Thoracic aorta (tissue), 2 donors: ENCODE measurements at regions not wholly inside any gene's neighbourhood (a gene's known extent, or its start where the extent isn't known, plus 50 kb on each side); places are given as distances from the start of the nearest gene placed in this dataset.
"Not testable (repeated sequence)": the region's sequence is repeated elsewhere in the genome, so short reads cannot be mapped to it uniquely, and the experiment has no call there.

Experiments
- ATAC-seq: fragments of 150-250 bp; one replicate; pipeline ENCODE4 v1.8.0; 2017; ENCODE audit warnings: low read depth; ENCODE audit not compliant: insufficient number of reproducible peaks, low FRiP score
- DNase-seq: peaks from one replicate; pipeline ENCODE4 v3.0.0-alpha.2; 2020; ENCODE audit warnings: low spot score
- H3K27ac ChIP-seq, 2 donors: fragments of 200-600 bp; sonication (generic); 1 replicate in 1 of 2; 2 replicates in 1 of 2; pipeline ENCODE4 v1.5.1; 2016; ENCODE audit warnings: mild to moderate bottlenecking in 2 of 2, moderate library complexity in 2 of 2
- H3K27me3 ChIP-seq: fragments of 200-600 bp; sonication (generic); replicated peaks from 2 replicates; pipeline ENCODE4 v1.6.0; 2016; ENCODE audit warnings: mild to moderate bottlenecking; ENCODE audit not compliant: insufficient read depth
- H3K36me3 ChIP-seq: fragments of 200-600 bp; sonication (generic); one replicate; pipeline ENCODE4 v1.5.1; 2016
- H3K4me1 ChIP-seq, 2 donors: fragments of 200-600 bp; sonication (generic); 1 replicate in 1 of 2; 2 replicates in 1 of 2; pipeline versions ENCODE4 v1.5.1 to v1.6.0; 2016; ENCODE audit warnings: low read depth in 2 of 2, mild to moderate bottlenecking in 1 of 2; ENCODE audit not compliant: control insufficient read depth in 1 of 2
- H3K4me3 ChIP-seq: fragments of 200-600 bp; sonication (generic); 2 replicates; pipeline ENCODE4 v1.5.1; 2016; ENCODE audit warnings: mild to moderate bottlenecking
- H3K9me3 ChIP-seq: fragments of 200-600 bp; sonication (generic); 2 replicates; pipeline ENCODE4 v1.5.1; 2016
- CTCF ChIP-seq: fragments of 200-600 bp; sonication (generic); IDR thresholded peaks from one replicate; pipeline ENCODE4 v1.5.1; 2019; ENCODE audit warnings: antibody characterized with exemption

- no peaks in the 10 kb centered on the region for H3K27me3 ChIP-seq
- H3K27ac ChIP-seq = no peak overlapping the region
- no peaks in the 10 kb centered on the region for H3K9me3 ChIP-seq
- no peak for TF ChIP-seq CTCF
- no peaks in the 10 kb centered on the region for H3K4me1 ChIP-seq
- ATAC-seq (no peak), DNase-seq (no peak)
- H3K36me3 ChIP-seq = no peaks in the 10 kb centered on the region
- no peak overlapping the region for H3K4me3 ChIP-seq
These were observed 844.0 kb downstream of the BRINP3 start for GRCh38 chr1:189633658-189634057.

- H3K36me3 ChIP-seq = no peaks in the 10 kb centered on the region
- no peaks in the 10 kb centered on the region for H3K4me1 ChIP-seq
- ATAC-seq (no peak), DNase-seq (no peak)
- no peak for TF ChIP-seq CTCF
- H3K27me3 ChIP-seq = no peaks in the 10 kb centered on the region
- no peaks in the 10 kb centered on the region for H3K9me3 ChIP-seq
- H3K27ac ChIP-seq = no peak overlapping the region
- no peak overlapping the region for H3K4me3 ChIP-seq
These were observed 840.6 kb downstream of the BRINP3 start for GRCh38 chr1:189637041-189637440.

- not testable (repeated sequence) for H3K9me3 ChIP-seq, H3K4me1 ChIP-seq, H3K4me3 ChIP-seq, H3K36me3 ChIP-seq, ATAC-seq, DNase-seq, H3K27ac ChIP-seq, H3K27me3 ChIP-seq
These were observed 833.5 kb downstream of the BRINP3 start for GRCh38 chr1:189644156-189644555.

- H3K4me3 ChIP-seq = no peak overlapping the region
- H3K36me3 ChIP-seq = no peaks in the 10 kb centered on the region
- no peak for ATAC-seq
- H3K27me3 ChIP-seq = no peaks in the 10 kb centered on the region
- no peak overlapping the region for H3K27ac ChIP-seq
- DNase-seq = no peak
- H3K9me3 ChIP-seq = no peaks in the 10 kb centered on the region
- no peak for TF ChIP-seq CTCF
- no peaks in the 10 kb centered on the region for H3K4me1 ChIP-seq
These were observed 832.7 kb downstream of the BRINP3 start for GRCh38 chr1:189644970-189645369.

GRCh38 chr1:189646066-189646465 is 831.6 kb downstream of the BRINP3 start:
- no peaks in the 10 kb centered on the region for H3K9me3 ChIP-seq
- H3K4me1 ChIP-seq = no peaks in the 10 kb centered on the region
- no peaks in the 10 kb centered on the region for H3K27me3 ChIP-seq
- ATAC-seq = no peak
- no peak overlapping the region for H3K27ac ChIP-seq
- no peak overlapping the region for H3K4me3 ChIP-seq
- no peak for TF ChIP-seq CTCF
- H3K36me3 ChIP-seq = no peaks in the 10 kb centered on the region
- no peak for DNase-seq

GRCh38 chr1:189654906-189655305 is 822.8 kb downstream of the BRINP3 start:
- Histone ChIP-seq H3K9me3 (no peaks in the 10 kb centered on the region), H3K4me3 (no peak overlapping the region), H3K27me3 (no peaks in the 10 kb centered on the region), H3K4me1 (no peaks in the 10 kb centered on the region), H3K27ac (no peak overlapping the region), H3K36me3 (no peaks in the 10 kb centered on the region)
- TF ChIP-seq CTCF = no peak
- no peak for ATAC-seq
- DNase-seq = no peak
